Karpas-422 (cell line): ENCODE measurements at regions not wholly inside any gene's neighbourhood (a gene's known extent, or its start where the extent isn't known, plus 50 kb on each side); places are given as distances from the start of the nearest gene placed in this dataset.
A peak's percentile ranks its signal among the peaks of the same experiment; 100 is the strongest.
"Not testable (repeated sequence)": the region's sequence is repeated elsewhere in the genome, so short reads cannot be mapped to it uniquely, and the experiment has no call there.

ENCODE experiments used
- DNase-seq: peaks from one replicate; pipeline ENCODE4 v3.0.0-alpha.2; 2015
- H2AFZ ChIP-seq: fragments of 200-600 bp; sonication (generic); 2 replicates; pipeline ENCODE4 v1.6.1; 2014; ENCODE audit warnings: antibody characterized with exemption, low read length, mixed read lengths
- H3K27ac ChIP-seq: fragments of 200-600 bp; sonication (generic); 2 replicates; pipeline ENCODE4 v1.5.1; 2014; ENCODE audit warnings: mild to moderate bottlenecking, low read length, moderate library complexity
- H3K27me3 ChIP-seq: fragments of 200-600 bp; sonication (generic); 2 replicates; pipeline ENCODE4 v1.6.1; 2014; ENCODE audit warnings: low read length, mixed read lengths
- H3K36me3 ChIP-seq: fragments of 200-600 bp; sonication (generic); 2 replicates; pipeline ENCODE4 v1.6.1; 2014; ENCODE audit warnings: low read length, mixed read lengths; ENCODE audit not compliant: insufficient read depth
- H3K4me1 ChIP-seq: fragments of 200-600 bp; sonication (generic); 2 replicates; pipeline ENCODE4 v1.6.1; 2014; ENCODE audit warnings: mild to moderate bottlenecking, low read length, mixed read lengths
- H3K4me2 ChIP-seq: fragments of 200-600 bp; sonication (generic); 2 replicates; pipeline ENCODE4 v1.6.1; 2014; ENCODE audit warnings: low read length, low read depth, mild to moderate bottlenecking; ENCODE audit not compliant: poor library complexity, severe bottlenecking
- H3K4me3 ChIP-seq: fragments of 200-600 bp; sonication (generic); 2 replicates; pipeline ENCODE4 v1.5.1; 2014; ENCODE audit warnings: mild to moderate bottlenecking, antibody characterized with exemption, low read length, mixed read lengths
- H3K79me2 ChIP-seq: fragments of 200-600 bp; sonication (generic); 2 replicates; pipeline ENCODE4 v1.6.1; 2014; ENCODE audit warnings: mild to moderate bottlenecking, low read length, mixed read lengths
- H3K9ac ChIP-seq: fragments of 200-600 bp; sonication (generic); 2 replicates; pipeline ENCODE4 v1.6.0; 2014; ENCODE audit warnings: low read length
- H3K9me2 ChIP-seq: fragments of 200-600 bp; sonication (generic), shearing (Covaris generic); replicated peaks from 2 replicates; pipeline ENCODE4 v1.6.0; 2014; ENCODE audit warnings: mild to moderate bottlenecking, low read length, moderate library complexity; ENCODE audit not compliant: insufficient read depth
- H3K9me3 ChIP-seq: fragments of 300-700, 200-600 bp; sonication (generic); 2 replicates; pipeline ENCODE4 v1.6.1; 2014; ENCODE audit warnings: low read length, mixed read lengths
- H4K20me1 ChIP-seq: fragments of 200-600 bp; sonication (generic); 2 replicates; pipeline ENCODE4 v1.6.1; 2014; ENCODE audit warnings: mild to moderate bottlenecking, antibody characterized with exemption, low read length, low read depth; ENCODE audit not compliant: insufficient read depth

GRCh38 chr9:78714576-78714975 lies 417.7 kb downstream of the PSAT1 start:
- no peak for DNase-seq
- Histone ChIP-seq H3K27me3 (no peaks in the 10 kb centered on the region), H3K9me2 (no peaks in the 10 kb centered on the region), H3K9ac (no peak overlapping the region), H2AFZ (no peak overlapping the region), H3K36me3 (no peaks in the 10 kb centered on the region), H3K4me2 (no peak overlapping the region), H3K4me3 (no peak overlapping the region), H3K79me2 (no peaks in the 10 kb centered on the region), H3K9me3 (no peaks in the 10 kb centered on the region), H3K27ac (no peak overlapping the region), H3K4me1 (no peaks in the 10 kb centered on the region), H4K20me1 (no peaks in the 10 kb centered on the region)

GRCh38 chr9:78719029-78719428 lies 422.1 kb downstream of the PSAT1 start:
- not testable (repeated sequence) for H4K20me1 ChIP-seq, H2AFZ ChIP-seq, H3K4me1 ChIP-seq, H3K4me3 ChIP-seq, H3K27ac ChIP-seq, H3K9me2 ChIP-seq, H3K27me3 ChIP-seq, H3K9ac ChIP-seq, H3K9me3 ChIP-seq, H3K36me3 ChIP-seq, H3K4me2 ChIP-seq, DNase-seq, H3K79me2 ChIP-seq

DNA sequence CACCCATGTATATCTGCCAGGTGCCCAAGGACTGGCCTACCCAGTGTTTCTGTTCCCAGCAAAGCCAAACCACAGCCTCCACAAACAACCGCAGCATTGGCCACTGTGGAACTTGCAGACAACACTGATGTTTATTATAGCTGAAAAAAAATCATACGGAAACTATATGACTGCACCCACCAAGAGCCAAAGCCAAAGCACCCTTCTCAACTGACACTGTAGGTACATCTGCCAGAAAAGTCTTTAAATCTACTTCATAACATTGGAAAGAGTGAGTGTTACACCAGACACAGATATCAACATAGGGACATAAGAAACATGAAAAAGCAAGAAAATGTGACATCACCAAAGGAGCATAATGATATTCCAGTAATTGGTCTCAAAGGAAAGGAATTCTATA lies 428.0 kb downstream of the PSAT1 start:
- Histone ChIP-seq H3K9me2 (no peaks in the 10 kb centered on the region; the same call in 1 of the 2 replicates), H3K4me2 (no peak overlapping the region), H4K20me1 (no peaks in the 10 kb centered on the region), H3K9me3 (peaks cover 5% of the 10 kb centered on the region; the same call in 1 of the 2 replicates), H3K9ac (no peak overlapping the region), H3K27ac (no peak overlapping the region), H3K79me2 (no peaks in the 10 kb centered on the region), H3K4me3 (no peak overlapping the region), H3K4me1 (no peaks in the 10 kb centered on the region), H3K36me3 (no peaks in the 10 kb centered on the region), H2AFZ (no peak overlapping the region), H3K27me3 (no peaks in the 10 kb centered on the region)
- DNase-seq = no peak

DNA sequence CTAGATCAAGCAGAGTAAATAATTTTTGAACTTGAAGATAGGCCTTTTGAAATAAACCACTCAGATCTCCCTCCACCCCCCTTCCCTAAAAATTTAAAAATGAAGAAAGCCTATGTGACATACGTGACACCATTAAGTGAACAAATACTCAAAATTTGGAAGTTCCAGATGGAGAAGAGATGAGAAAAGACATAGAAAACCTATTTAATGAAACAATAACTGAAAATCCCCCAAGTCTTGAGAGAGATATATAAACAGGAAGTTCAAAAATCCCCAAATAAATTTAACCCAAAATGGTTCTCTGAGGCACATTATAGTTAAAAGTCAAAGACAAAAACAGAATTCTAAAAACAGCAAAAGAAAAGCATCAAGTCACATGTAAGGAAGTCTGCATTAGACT lies 428.6 kb downstream of the PSAT1 start:
- H3K4me2 ChIP-seq = no peak overlapping the region
- no peak overlapping the region for H3K4me3 ChIP-seq
- no peaks in the 10 kb centered on the region for H3K4me1 ChIP-seq

DNA sequence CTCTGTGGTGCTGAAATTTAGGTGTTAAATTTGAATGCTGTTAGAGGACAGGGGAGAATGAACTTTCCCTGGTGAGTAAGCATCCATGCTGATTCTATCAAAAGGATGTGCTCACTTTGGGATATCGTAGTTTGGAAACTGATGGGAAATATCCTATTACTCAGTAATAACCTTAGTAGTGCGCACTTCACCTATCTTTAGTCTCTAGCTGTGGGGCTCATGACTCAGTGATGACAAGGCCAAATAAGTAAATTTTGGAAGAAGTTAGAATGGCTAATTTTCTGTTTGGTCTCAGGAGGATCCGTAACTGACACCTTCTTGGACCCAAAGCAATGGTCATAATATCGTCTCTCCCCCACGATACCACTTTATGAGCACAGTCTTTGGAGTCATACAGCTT lies 448.4 kb downstream of the PSAT1 start:
- Histone ChIP-seq H3K9me3 (no peaks in the 10 kb centered on the region), H3K79me2 (no peaks in the 10 kb centered on the region), H3K9me2 (no peaks in the 10 kb centered on the region), H3K4me3 (no peak overlapping the region), H3K4me2 (no peak overlapping the region), H4K20me1 (no peaks in the 10 kb centered on the region), H3K27ac (no peak overlapping the region), H3K36me3 (no peaks in the 10 kb centered on the region), H3K9ac (no peak overlapping the region), H3K27me3 (no peaks in the 10 kb centered on the region), H2AFZ (no peak overlapping the region), H3K4me1 (no peaks in the 10 kb centered on the region)
- DNase-seq = no peak

More for the DNA sequence above, 428.6 kb downstream of the PSAT1 start:
- Histone ChIP-seq H3K27me3 (no peaks in the 10 kb centered on the region), H2AFZ (no peak overlapping the region), H3K9ac (no peak overlapping the region), H3K36me3 (no peaks in the 10 kb centered on the region), H3K9me2 (no peaks in the 10 kb centered on the region; the same call in 1 of the 2 replicates), H3K9me3 (peaks cover 5% of the 10 kb centered on the region; the same call in 1 of the 2 replicates), H3K79me2 (no peaks in the 10 kb centered on the region), H3K27ac (no peak overlapping the region), H4K20me1 (no peaks in the 10 kb centered on the region)
- DNase-seq = no peak

- H4K20me1 ChIP-seq = no peaks in the 10 kb centered on the region
- H3K4me3 ChIP-seq = no peak overlapping the region
- no peaks in the 10 kb centered on the region for H3K27me3 ChIP-seq
- H2AFZ ChIP-seq = no peak overlapping the region
- no peaks in the 10 kb centered on the region for H3K36me3 ChIP-seq
- no peak overlapping the region for H3K27ac ChIP-seq
- H3K9ac ChIP-seq = no peak overlapping the region
- no peaks in the 10 kb centered on the region for H3K4me1 ChIP-seq
- no peak overlapping the region for H3K4me2 ChIP-seq
- H3K9me3 ChIP-seq = no peaks in the 10 kb centered on the region
- no peaks in the 10 kb centered on the region for H3K9me2 ChIP-seq
- DNase-seq = no peak
- no peaks in the 10 kb centered on the region for H3K79me2 ChIP-seq
Measured at GRCh38 chr9:78746010-78746409, 449.1 kb downstream of the PSAT1 start.

GRCh38 chr9:78753039-78753438 lies 456.1 kb downstream of the PSAT1 start:
- no peaks in the 10 kb centered on the region for H3K9me3 ChIP-seq
- no peaks in the 10 kb centered on the region; the same call in 1 of the 2 replicates for H3K4me1 ChIP-seq
- H3K27me3 ChIP-seq = no peaks in the 10 kb centered on the region; the same call in 1 of the 2 replicates
- no peaks in the 10 kb centered on the region for H3K9me2 ChIP-seq
- no peaks in the 10 kb centered on the region for H3K79me2 ChIP-seq
- no peak overlapping the region for H3K9ac ChIP-seq
- no peak for DNase-seq
- no peaks in the 10 kb centered on the region for H3K36me3 ChIP-seq
- no peak overlapping the region for H3K4me3 ChIP-seq
- H2AFZ ChIP-seq = no peak overlapping the region
- H4K20me1 ChIP-seq = no peaks in the 10 kb centered on the region
- H3K4me2 ChIP-seq = no peak overlapping the region
- H3K27ac ChIP-seq = no peak overlapping the region

- Histone ChIP-seq H3K4me1 (no peaks in the 10 kb centered on the region; the same call in 1 of the 2 replicates), H3K4me2 (no peak overlapping the region), H3K9me2 (no peaks in the 10 kb centered on the region), H3K9ac (no peak overlapping the region), H2AFZ (no peak overlapping the region), H3K9me3 (no peaks in the 10 kb centered on the region), H3K27ac (no peak overlapping the region), H3K36me3 (no peaks in the 10 kb centered on the region), H3K27me3 (no peaks in the 10 kb centered on the region; the same call in 1 of the 2 replicates), H3K79me2 (no peaks in the 10 kb centered on the region), H4K20me1 (no peaks in the 10 kb centered on the region), H3K4me3 (no peak overlapping the region)
- peak; percentile 41 for DNase-seq
Measured at GRCh38 chr9:78756813-78757510, 460.0 kb downstream of the PSAT1 start.
